HG03064 (cell line): ENCODE measurements at regions not wholly inside any gene's neighbourhood (a gene's known extent, or its start where the extent isn't known, plus 50 kb on each side); places are given as distances from the start of the nearest gene placed in this dataset.

Source experiments
- ATAC-seq: cut with Tn5 transposase; IDR thresholded peaks from one replicate; pipeline ENCODE4 v1.9.1; 2021; ENCODE audit warnings: low read depth; ENCODE audit not compliant: unreplicated experiment

DNA sequence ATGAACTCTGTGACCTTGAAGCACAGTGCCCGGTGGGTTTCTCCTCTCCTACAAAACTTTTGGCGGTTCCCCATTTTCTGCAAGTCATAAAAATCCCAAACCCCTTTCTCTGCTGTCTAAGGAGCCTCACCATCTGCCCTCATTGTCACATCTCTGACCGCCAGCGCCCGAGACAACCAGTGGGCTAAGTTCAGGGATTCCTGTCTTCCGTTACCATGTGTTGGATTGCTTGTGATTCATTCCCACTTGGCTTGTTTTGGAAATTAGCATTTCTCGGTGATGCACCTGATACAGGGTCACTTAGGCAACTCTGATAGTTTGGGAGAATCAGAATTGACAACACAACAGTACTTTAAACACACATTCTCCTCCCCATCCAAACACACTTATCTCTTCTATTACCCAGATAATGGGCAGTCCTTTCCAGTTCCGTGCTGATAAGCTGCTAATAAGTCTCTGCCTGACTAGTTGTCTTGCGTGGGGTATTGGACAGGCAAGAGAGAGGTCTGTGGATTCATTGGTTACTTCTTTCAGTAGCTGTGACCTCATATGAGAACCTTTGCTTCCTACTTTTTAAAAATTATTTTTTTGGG is 70.0 kb upstream of the KLF4 start:
- ATAC-seq, result no peak

DNA sequence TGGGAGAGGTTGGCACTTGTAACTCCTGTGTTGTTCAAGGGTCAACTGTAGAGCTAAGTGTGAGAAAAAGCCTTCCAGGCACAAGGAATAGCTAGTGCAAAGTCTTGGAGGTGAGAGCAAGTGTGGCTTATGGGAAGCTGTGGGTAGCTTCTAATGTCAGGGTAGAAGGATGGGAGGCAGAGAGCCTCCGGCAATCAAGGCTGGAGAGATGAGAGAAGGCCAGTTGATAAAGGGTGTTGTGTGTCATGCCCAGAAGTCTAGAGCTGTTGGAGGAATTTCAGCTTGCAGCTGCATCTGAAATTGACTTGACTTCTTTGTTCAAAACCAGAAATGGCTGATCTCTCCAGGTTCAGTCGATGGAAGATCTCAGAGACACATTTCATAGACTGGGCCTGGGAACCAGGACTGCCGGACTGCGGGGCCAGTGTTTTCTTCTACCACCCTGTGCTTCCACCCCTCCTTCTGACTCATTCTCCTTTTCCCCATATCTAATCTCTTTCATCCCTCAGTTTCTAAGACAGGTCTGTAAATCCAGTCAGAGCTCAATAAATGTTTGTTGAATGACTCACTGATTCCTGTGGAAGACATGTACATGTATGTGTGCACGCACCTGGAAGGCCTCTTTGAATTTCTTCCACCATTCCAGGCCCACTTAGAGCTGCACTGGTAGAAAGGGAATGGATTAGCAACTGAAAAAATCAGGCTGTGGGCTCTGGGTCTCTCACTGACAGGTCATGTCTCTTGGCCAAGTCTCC is 67.8 kb upstream of the KLF4 start:
- no peak for ATAC-seq

DNA sequence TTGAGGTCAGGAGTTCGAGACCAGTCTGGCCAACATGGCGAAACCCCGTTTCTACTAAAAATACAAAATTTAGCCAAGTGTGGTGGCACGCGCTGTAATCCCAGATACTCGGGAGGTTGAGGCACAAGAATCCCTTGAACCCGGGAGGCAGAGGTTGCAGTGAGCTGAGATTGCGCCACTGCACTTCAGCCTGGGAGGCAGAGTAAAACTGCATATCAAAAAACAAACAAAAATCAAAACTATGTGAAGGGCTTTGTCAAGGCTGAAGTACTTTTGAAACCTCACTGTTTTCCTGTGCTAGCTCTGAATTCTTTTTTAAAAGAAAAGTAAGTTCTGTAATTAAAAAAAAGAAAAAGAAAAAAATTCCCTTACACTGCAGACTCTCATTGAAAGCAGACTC is 65.1 kb upstream of the KLF4 start:
- no peak for ATAC-seq

DNA sequence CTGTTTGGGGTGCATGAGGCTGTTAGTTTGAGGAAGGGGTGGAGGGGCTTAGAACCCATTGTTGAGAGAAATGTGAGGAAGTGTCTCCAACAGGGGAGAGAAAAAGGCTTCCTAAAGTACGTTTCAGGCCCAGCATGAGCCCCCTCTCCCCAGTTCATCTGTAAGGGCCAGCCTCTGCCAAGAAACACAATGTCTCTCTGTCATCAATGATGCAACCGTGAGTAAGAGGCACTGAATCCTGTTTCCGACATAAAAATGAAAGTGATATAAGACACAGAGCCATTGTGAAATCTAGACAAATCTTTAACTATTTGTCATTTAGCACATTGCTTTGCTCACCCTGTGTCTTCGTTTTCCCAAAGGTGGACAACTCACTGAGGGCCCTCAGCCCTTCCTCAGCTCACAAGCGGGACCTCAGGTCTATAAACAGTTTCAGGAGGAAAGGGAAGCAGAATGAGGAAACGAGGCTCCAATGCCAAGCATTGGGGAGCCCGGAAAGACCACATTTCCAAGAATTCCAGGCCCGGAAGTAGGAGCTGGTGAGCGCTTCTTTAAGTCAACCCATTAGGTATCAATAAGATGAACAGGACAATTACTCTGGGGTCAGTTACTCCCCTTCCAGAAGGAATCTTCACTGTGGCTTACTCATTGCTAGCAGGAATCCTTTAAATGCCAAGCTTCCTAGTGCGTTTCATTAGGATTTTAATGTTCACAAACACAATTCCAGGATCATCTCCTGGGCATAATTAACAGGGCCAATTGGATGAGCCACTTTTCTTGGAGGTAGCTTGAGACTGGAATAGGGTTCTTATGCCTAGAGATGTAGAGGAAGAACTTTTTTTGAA is 59.0 kb upstream of the KLF4 start:
- ATAC-seq, result no peak

DNA sequence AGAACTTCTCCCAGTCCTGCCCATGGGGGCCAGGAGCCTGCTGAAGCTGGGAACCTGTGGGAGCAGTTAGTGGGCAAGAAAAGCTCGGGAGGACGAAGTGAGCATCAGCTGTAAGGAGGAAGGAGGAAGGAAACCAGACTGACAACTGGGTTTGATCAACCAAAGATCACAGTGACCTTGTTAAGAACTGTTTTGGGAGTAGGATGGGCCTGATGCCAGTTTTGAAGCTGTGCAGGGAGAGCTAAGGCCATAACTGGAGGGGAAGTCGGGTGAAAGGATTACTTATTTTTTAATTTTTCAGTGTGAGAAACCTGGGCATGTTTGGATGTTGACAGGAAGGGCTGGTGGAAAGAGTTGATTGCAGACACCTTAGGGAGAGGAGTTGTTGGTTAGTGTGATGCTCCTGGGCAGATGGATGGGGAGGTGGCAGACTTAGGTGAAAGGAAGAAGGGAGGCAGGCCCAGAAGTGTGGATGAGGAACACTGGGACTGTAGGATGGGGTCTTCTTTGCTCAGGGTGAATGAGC is 58.3 kb upstream of the KLF4 start:
- ATAC-seq, result no peak

DNA sequence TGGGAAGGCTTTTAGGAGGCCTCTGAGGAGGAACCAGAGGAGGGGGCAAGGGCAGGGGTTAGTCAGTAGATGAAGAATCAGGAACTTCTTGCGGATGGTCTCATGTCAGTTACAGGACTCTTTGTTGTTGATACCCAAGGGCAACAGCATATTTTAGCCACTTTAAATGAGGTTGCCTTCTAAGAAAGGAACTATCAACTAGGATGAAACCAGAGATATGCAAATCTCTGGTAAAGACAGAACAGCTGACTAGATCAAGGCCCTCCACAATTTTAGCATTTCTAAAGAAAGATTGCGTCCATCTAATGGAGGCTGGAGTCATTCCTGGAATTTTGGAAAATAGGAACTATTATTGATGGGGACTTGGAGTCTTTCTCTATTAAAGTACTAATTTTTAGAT is 57.7 kb upstream of the KLF4 start:
- ATAC-seq, result no peak

DNA sequence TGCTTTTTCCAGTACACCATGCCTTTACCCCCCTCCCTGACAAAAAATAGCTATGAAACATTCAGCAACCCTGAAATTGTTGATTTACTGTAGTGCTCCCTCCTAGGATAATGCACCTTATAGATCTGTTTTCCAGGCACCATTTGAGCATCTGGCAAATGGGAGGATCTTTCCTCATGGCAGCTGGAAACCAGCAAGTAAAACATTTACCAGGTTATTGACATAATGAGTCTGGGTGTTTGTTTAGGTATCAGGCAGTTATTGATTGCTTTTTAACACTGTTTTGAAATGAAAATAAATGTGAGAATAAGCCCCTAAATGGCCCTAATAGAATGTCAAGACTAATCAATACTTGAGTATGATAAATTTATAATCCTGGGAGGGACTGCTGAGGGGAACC is 57.3 kb upstream of the KLF4 start:
- ATAC-seq, result no peak

DNA sequence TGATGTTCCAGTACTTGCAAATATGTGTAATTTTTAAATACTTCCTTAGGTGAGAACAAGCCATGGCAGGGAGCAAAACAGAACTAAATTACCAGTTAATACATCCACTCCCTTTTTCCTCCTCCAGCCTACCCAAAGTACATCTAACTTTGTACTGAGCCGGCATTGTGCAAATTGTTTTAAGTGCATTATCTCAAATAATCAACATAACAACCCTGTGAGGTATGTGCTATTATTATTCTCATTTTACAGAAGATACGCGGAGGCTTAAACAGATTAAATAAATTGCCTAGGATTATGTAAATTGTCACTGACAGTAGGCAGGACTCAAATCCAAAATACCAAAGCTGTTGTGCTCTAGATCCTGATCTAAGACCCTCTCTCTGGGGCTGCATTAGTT is 55.5 kb upstream of the KLF4 start:
- no peak for ATAC-seq

DNA sequence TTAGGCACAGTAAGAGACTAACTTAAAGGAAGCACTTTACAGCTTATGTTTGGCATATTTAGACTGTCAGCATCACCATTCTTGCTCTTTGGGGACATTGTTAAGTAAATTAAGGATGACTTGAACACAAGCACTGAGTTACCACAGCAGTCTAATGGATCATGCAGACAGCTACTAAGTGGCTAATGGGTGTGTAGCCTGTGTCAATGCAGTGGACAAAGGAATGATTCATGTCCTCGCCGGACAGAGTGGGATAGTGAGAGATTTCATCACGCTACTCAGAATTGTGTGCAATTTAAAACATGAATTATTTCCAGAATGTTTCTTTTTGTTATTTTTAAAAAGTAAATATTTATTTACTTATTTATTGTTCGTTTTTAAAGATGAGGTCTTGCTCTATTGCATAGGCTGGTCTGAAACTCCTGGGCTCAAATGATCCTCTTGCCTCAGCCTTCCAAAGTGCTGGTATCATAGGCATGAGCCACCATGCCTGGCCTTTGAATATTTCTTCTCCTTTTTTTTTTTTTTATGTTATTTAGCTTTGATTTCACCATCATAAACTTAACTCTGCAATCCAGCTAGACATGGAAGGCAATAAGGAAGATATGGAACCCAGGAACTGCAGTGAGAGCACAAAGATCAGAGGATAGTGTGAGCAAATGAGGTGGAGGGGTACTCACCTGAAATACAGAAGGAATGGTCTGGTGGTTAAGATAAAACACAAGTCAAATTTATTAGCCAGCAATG is 53.0 kb upstream of the KLF4 start:
- ATAC-seq, result no peak

DNA sequence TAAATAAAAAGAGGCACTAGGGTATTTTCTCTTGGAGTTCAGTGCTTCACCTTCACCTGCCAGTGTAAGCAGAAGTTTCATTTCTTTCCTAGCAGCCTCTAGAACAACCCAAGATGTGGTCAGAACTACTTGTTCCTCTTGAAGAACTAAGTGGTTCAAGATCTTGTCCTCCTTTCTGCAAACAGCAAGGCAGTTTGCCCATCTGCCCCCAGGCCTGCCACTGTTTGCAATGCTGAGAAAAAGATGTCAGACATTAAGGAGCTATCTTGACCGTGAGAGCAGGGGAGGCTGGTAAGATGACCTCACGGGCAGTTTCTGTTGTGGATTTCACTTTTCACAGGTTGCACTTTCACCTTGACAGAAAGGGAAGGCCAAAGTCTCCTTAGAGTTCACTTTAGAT is 52.0 kb upstream of the KLF4 start:
- ATAC-seq, result no peak

DNA sequence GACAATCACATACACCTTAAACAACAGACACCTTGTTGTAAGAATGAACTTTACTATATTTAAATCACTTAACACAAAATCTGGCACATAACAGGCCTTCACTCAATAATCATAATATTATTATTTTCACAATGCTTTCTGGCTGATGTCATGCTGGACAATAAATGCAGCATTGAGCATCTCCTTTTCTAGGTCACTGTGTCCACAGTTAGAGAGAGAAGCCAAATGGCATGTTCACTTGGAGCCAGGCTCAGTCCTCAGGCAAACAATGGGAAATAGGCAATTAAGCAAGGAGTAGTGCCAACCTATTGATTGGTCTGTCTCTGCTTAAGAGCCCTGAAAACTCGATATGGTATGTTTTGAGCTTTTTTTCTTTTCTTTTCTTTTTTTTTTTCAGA is 50.6 kb upstream of the KLF4 start:
- ATAC-seq, result no peak

DNA sequence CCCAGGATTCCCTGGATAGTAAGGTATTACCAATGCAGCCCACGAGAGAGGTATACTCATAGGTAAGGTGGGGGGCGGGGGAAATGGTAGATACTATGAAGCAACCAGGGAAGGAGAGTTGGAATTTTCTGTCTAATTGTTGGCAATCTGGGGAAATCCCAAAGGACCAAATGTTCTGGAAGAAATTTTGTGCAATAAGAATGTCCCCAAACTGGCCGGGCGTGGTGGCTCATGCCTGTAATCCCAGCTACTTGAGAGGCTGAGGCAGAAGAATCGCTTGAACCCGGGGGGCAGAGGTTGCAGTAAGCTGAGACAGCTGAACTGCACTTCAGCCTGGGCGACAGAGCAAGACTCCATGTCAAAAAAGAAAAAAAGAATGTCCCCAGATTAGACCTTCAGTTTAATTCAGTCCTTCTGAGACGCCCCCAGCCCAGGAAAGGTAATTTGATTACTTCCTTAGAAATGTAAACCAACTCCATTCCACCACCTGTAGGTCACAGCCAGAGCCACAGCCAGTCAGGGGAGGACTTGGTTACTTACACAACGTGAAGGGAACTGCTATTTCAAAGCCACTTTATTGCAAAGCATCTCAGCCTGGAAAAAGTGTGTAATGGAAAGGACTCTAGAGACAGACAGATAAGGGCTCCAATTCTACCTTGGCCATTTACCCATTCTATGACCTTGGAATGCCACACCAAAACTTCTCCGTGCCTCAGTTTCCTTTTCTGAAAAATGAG is 50.0 kb upstream of the KLF4 start:
- ATAC-seq, result no peak
